NB4 (cell line): ENCODE measurements at regions not wholly inside any gene's neighbourhood (a gene's known extent, or its start where the extent isn't known, plus 50 kb on each side); places are given as distances from the start of the nearest gene placed in this dataset.

Source experiments
- MYC ChIP-seq: IDR thresholded peaks from 2 replicates; pipeline ENCODE4 v1.6.1; 2011; ENCODE audit warnings: low read depth, low read length
- POLR2A ChIP-seq: IDR thresholded peaks from 2 replicates; pipeline ENCODE4 v1.6.1; 2011; ENCODE audit warnings: mild to moderate bottlenecking; ENCODE audit not compliant: insufficient read length; ENCODE audit errors: extremely low read depth
- TF ChIP-seq, protein P1 (sequence below): IDR thresholded peaks from one replicate; pipeline ENCODE4 v1.5.1; 2012; ENCODE audit warnings: low read depth, low read length

DNA sequence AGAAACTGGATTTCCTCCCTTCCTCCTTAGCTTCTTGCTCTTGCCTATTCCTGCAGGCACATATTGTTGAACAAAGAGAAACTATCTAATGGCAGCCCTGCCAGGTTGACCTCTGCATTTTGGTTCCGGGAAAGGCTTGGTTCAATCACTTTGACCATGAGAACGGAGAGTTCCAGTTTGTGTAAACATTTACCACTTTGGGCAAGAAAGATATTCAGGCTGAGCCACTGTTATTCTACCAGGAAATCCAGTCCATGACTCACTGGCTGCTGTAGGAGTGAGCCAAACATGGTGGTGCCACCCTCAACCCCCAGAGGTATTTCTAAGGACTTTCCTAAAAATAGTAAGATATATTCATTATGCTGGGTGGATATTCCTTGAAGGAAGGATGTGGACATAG lies 242.2 kb upstream of the OR4E1 start:
- TF ChIP-seq, protein P1, sequence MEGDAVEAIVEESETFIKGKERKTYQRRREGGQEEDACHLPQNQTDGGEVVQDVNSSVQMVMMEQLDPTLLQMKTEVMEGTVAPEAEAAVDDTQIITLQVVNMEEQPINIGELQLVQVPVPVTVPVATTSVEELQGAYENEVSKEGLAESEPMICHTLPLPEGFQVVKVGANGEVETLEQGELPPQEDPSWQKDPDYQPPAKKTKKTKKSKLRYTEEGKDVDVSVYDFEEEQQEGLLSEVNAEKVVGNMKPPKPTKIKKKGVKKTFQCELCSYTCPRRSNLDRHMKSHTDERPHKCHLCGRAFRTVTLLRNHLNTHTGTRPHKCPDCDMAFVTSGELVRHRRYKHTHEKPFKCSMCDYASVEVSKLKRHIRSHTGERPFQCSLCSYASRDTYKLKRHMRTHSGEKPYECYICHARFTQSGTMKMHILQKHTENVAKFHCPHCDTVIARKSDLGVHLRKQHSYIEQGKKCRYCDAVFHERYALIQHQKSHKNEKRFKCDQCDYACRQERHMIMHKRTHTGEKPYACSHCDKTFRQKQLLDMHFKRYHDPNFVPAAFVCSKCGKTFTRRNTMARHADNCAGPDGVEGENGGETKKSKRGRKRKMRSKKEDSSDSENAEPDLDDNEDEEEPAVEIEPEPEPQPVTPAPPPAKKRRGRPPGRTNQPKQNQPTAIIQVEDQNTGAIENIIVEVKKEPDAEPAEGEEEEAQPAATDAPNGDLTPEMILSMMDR = no peak
- TF ChIP-seq MYC (no peak), POLR2A (no peak)
